Amniotic stem cell (primary cell): ENCODE measurements at regions not wholly inside any gene's neighbourhood (a gene's known extent, or its start where the extent isn't known, plus 50 kb on each side); places are given as distances from the start of the nearest gene placed in this dataset.

ENCODE experiments used
- DNase-seq: peaks from one replicate; lab custom pipeline; 2025; lab: John Stamatoyannopoulos, UW

GRCh38 chr2:120809151-120809550, 73.5 kb downstream of the GLI2 start:
- no peak for DNase-seq

GRCh38 chr2:120809609-120810440, 74.2 kb downstream of the GLI2 start:
- no peak for DNase-seq

GRCh38 chr2:120810639-120811038, 75.0 kb downstream of the GLI2 start:
- DNase-seq = no peak

- DNase-seq = no peak
Observed at GRCh38 chr2:120812866-120813265, 77.2 kb downstream of the GLI2 start.

- DNase-seq = no peak
Observed at GRCh38 chr2:120814352-120814751, 78.7 kb downstream of the GLI2 start.

GRCh38 chr2:120815292-120815691, 79.6 kb downstream of the GLI2 start:
- DNase-seq = no peak

GRCh38 chr2:120817136-120817955, 81.7 kb downstream of the GLI2 start:
- no peak for DNase-seq

GRCh38 chr2:120817956-120818325, 82.3 kb downstream of the GLI2 start:
- no peak for DNase-seq

GRCh38 chr2:120818441-120818920, 82.8 kb downstream of the GLI2 start:
- DNase-seq = peak; percentile 62

GRCh38 chr2:120819720-120820210, 84.1 kb downstream of the GLI2 start:
- no peak for DNase-seq

- DNase-seq = peak; percentile 42
Observed at GRCh38 chr2:120820263-120820952, 84.7 kb downstream of the GLI2 start.

GRCh38 chr2:120820953-120821279, 85.2 kb downstream of the GLI2 start:
- no peak for DNase-seq

- DNase-seq = no peak
Observed at GRCh38 chr2:120821446-120822160, 85.9 kb downstream of the GLI2 start.

GRCh38 chr2:120822933-120823332, 87.3 kb downstream of the GLI2 start:
- DNase-seq = no peak

GRCh38 chr2:120823551-120823950, 87.9 kb downstream of the GLI2 start:
- no peak for DNase-seq

- DNase-seq = no peak
Observed at GRCh38 chr2:120824246-120824645, 88.6 kb downstream of the GLI2 start.

GRCh38 chr2:120825370-120826259, 89.9 kb downstream of the GLI2 start:
- DNase-seq = no peak

GRCh38 chr2:120826260-120826648, 90.6 kb downstream of the GLI2 start:
- no peak for DNase-seq

GRCh38 chr2:120826716-120827410, 91.2 kb downstream of the GLI2 start:
- no peak for DNase-seq

GRCh38 chr2:120828066-120828465, 92.4 kb downstream of the GLI2 start:
- DNase-seq = no peak
